ENCODE measurements at regions not wholly inside any gene's neighbourhood (a gene's known extent, or its start where the extent isn't known, plus 50 kb on each side); places are given as distances from the start of the nearest gene placed in this dataset.
A peak's percentile ranks its signal among the peaks of the same experiment; 100 is the strongest.
"Not testable (repeated sequence)": the region's sequence is repeated elsewhere in the genome, so short reads cannot be mapped to it uniquely, and the experiment has no call there.

GRCh38 chr7:89621925-89622641 lies 532.2 kb upstream of the STEAP1 start:
- no peak for DNase-seq (ENCODE audit: low read depth)

- peak; percentile 6 for DNase-seq (ENCODE audit: low read depth)
Measured at GRCh38 chr7:89623018-89623672, 531.1 kb upstream of the STEAP1 start.

- not testable (repeated sequence) for DNase-seq (ENCODE audit: low read depth)
Measured at GRCh38 chr7:89624155-89624554, 530.1 kb upstream of the STEAP1 start.

- no peak for DNase-seq (ENCODE audit: low read depth)
Measured at GRCh38 chr7:89648509-89648908, 505.8 kb upstream of the STEAP1 start.

- no peak for DNase-seq (ENCODE audit: low read depth)
Measured at GRCh38 chr7:89655946-89656345, 498.3 kb upstream of the STEAP1 start.

GRCh38 chr7:89661876-89662275 lies 492.4 kb upstream of the STEAP1 start:
- DNase-seq (ENCODE audit: low read depth): no peak

GRCh38 chr7:89666136-89666835 lies 488.0 kb upstream of the STEAP1 start:
- no peak for DNase-seq (ENCODE audit: low read depth)

GRCh38 chr7:89680161-89680560 lies 474.1 kb upstream of the STEAP1 start:
- no peak for DNase-seq (ENCODE audit: low read depth)

- DNase-seq (ENCODE audit: low read depth): no peak
Measured at GRCh38 chr7:89681448-89681847, 472.8 kb upstream of the STEAP1 start.

- DNase-seq (ENCODE audit: low read depth): no peak
Measured at GRCh38 chr7:89685287-89685686, 469.0 kb upstream of the STEAP1 start.

- no peak for DNase-seq (ENCODE audit: low read depth)
Measured at GRCh38 chr7:89687211-89687610, 467.1 kb upstream of the STEAP1 start.

GRCh38 chr7:89695241-89695640 lies 459.0 kb upstream of the STEAP1 start:
- no peak for DNase-seq (ENCODE audit: low read depth)

- no peak for DNase-seq (ENCODE audit: low read depth)
Measured at GRCh38 chr7:89714131-89714530, 440.1 kb upstream of the STEAP1 start.

- DNase-seq (ENCODE audit: low read depth): not testable (repeated sequence)
Measured at GRCh38 chr7:89718941-89719340, 435.3 kb upstream of the STEAP1 start.

GRCh38 chr7:89728481-89728880 lies 425.8 kb upstream of the STEAP1 start:
- DNase-seq (ENCODE audit: low read depth): no peak

- no peak for DNase-seq (ENCODE audit: low read depth)
Measured at GRCh38 chr7:89731751-89732445, 422.4 kb upstream of the STEAP1 start.

- no peak for DNase-seq (ENCODE audit: low read depth)
Measured at GRCh38 chr7:89738549-89738948, 415.7 kb upstream of the STEAP1 start.

- DNase-seq (ENCODE audit: low read depth): no peak
Measured at GRCh38 chr7:89757910-89758309, 396.4 kb upstream of the STEAP1 start.

GRCh38 chr7:89760690-89761089 lies 393.6 kb upstream of the STEAP1 start:
- DNase-seq (ENCODE audit: low read depth): no peak

- DNase-seq (ENCODE audit: low read depth): no peak
Measured at GRCh38 chr7:89761173-89761572, 393.1 kb upstream of the STEAP1 start.

- DNase-seq (ENCODE audit: low read depth): no peak
Measured at GRCh38 chr7:89770161-89770560, 384.1 kb upstream of the STEAP1 start.

GRCh38 chr7:89771003-89771636 lies 383.1 kb upstream of the STEAP1 start:
- no peak for DNase-seq (ENCODE audit: low read depth)

All from amniotic epithelial cell (primary cell).